H4 (cell line): ENCODE measurements at regions not wholly inside any gene's neighbourhood (a gene's known extent, or its start where the extent isn't known, plus 50 kb on each side); places are given as distances from the start of the nearest gene placed in this dataset.

Experiments
- DNase-seq: peaks from one replicate; pipeline ENCODE4 v3.0.0-alpha.2; 2015; ENCODE audit warnings: low spot score

- DNase-seq, result no peak
Measured at GRCh38 chr11:80077113-80077512, 636.3 kb upstream of the TENM4 start.

GRCh38 chr11:80074837-80075236 lies 634.0 kb upstream of the TENM4 start:
- no peak for DNase-seq

GRCh38 chr11:80066291-80066690 lies 625.5 kb upstream of the TENM4 start:
- no peak for DNase-seq

GRCh38 chr11:80065086-80065485 lies 624.3 kb upstream of the TENM4 start:
- DNase-seq, result no peak

GRCh38 chr11:80061056-80061455 lies 620.2 kb upstream of the TENM4 start:
- DNase-seq, result no peak

GRCh38 chr11:80054582-80055165 lies 613.8 kb upstream of the TENM4 start:
- DNase-seq, result no peak

GRCh38 chr11:80048513-80048912 lies 607.7 kb upstream of the TENM4 start:
- no peak for DNase-seq

- no peak for DNase-seq
Measured at GRCh38 chr11:80041136-80042000, 600.5 kb upstream of the TENM4 start.

GRCh38 chr11:80034801-80035200 lies 594.0 kb upstream of the TENM4 start:
- no peak for DNase-seq

- DNase-seq, result no peak
Measured at GRCh38 chr11:80031014-80031600, 590.3 kb upstream of the TENM4 start.

DNA sequence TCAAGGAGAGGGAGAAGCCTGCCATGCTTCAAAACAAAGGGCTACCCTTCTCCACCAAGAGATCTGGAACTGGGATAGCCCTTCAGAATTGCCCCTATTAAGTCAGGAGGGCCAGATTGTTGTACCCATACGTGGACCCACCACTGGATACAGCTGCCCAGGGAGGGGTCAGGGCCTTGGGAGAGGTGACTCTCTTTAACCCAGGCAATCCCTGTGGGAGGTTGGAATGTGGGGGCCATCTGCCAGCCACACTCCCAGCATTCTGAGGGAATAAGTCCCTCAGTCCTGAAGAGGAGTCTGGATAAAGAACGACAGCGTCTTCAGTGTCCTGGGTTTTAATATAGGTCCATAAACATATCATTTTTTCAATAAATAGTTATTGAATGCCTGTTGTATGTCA lies 588.2 kb upstream of the TENM4 start:
- DNase-seq, result no peak

GRCh38 chr11:80024119-80024518 lies 583.3 kb upstream of the TENM4 start:
- DNase-seq, result no peak

DNA sequence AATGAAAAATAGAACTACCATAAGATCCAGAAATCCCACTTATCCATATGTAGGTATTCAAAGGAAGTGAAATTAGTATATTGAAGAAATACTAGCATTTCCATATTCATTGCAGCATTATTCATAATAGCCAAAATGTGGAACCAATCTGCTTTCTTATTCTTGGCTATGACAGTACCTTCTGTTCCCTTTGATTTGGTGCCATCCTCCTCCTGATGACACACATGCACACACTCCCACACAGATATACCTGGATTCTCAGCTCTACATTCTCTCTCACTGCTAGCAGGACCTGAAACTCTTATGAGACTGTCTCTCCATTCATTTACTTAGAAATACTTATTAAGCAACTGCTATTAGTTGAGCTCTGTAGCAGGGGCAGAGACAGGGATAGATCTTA lies 582.6 kb upstream of the TENM4 start:
- DNase-seq, result no peak

DNA sequence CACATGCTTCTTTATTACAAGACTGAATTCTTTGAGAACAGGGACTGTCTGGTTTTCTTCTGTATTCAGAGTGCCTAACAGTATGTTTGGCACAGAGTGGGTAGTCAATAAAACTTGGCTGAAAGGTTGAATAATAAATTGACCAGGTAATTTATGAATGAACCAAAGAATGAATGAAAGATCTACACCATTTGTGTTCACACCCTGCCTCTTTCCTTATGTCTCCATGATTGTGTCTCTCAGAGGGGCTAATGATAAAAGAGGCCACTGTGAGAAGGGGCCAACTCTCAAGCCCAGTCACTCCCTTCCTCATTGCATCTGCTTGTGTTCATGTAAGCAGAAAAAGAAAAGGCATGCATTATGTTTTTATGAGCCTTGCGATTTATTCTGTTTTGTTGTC lies 569.7 kb upstream of the TENM4 start:
- DNase-seq, result no peak

DNA sequence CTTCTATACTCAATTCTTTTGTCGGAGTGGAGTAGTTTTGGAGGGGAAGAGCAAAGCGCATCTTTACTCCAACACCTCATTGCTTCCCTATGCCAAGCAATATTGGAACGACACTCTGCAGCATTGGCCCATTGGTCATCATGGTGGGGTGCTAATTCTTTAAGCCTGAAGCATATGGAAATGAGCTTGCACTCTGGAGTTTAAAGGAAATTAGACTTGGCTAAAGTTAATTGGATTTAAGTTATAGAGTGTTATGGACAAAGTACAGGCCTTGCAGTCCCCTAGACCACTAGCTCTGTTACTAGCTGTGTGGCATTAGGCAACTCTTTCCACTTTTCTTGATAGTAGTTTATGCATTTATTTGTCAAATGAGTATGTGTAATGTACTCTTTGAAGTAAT lies 568.3 kb upstream of the TENM4 start:
- DNase-seq, result no peak

DNA sequence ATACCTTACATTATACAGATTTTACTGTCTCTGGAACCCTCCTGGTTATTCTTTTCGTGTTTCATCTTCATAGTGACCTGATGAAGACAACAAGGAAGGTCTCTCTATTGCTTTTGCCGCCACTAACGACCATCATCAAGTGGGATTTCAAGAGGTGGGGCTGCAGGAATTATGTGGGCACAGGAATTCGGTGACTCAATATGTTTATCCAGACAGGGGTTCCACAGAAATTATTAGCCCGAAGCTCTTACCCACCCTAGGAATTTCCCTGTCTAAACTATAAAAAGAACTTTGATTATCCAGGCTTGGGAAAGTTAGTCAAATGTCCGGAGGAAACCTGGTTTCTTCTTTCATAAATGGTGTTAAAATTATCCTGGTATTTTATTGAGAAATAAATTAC lies 566.8 kb upstream of the TENM4 start:
- DNase-seq, result no peak

DNA sequence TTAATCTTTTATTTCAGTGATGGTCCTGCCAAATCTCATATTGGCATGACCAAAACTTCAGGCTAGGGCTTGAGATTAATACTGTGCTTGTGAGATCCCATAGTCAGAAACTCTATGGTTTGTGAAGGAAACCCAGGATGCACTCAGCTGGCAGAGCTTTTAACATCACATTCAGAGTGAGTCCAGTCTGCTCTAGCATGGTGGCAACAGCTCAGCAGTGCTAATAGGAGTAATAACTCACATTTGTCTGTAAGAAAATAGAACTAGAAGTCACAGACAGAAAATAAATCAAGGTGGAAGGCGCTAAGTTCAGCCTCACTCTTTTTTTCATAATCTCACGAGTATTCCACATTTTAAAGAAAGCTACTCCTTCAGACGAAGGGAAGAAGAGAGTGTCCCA lies 549.3 kb upstream of the TENM4 start:
- no peak for DNase-seq

DNA sequence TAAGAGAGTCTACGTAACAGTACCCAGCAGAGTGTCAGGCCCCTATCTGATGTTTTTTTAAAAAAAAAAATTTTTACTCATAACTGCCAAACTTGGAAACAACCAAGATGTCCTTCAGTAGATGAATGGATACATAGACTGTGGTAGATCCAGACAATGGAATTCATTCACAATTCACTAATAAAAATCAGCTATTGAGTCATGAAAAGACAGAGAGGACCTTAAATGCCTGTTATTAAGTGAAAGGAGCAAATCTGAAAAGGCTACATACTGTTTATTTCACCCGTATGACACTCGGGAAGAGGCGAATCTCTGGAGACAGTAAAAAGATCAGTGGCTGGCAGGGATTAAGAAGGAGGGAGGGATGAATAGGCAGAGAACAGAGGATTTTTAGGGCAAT lies 541.4 kb upstream of the TENM4 start:
- DNase-seq, result no peak

GRCh38 chr11:79980916-79981315 lies 540.1 kb upstream of the TENM4 start:
- DNase-seq, result no peak

DNA sequence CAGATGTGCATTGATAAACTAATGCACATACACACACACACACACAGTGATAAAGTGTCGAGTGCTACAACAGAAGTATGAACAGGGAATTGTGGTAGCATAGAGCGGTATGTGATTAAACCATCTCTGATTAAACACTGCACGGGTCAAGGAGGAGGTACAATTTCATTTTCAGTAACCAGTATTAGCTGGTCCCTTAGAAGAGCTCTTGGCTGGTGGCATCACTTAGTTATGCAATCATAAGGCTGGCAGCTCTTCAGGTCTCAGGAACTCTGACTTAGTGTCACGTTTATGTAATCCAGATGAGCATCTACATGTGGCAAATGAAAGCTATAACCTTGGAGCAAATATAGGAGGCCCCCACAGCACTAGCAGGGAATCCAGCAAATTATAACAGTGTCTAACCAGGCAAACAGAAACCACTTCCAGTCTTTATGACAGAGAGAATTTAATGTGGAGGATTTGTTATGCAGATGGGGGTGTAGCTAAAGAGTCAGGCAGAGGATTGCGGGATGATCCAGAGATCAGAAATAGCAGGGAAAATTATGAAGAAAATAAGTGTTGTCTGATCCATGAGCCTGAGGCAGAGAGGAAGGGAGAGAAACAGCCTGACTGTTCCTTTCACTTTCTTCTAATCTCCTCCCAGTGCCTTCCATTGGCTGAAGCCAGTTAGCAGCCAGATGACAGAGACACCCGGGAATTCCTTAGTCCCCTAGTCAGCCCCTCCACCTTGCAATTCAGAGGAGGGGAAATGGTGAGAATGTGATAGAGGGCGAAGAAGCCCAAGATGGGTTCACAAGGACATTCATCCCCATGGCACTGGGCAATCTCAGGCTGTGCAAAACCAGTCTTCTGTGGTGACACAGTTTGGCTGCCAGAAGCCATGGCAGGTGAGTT lies 533.1 kb upstream of the TENM4 start:
- peak; percentile 2 for DNase-seq

- no peak for DNase-seq
Measured at GRCh38 chr11:79971255-79971654, 530.4 kb upstream of the TENM4 start.

GRCh38 chr11:79966592-79966991 lies 525.8 kb upstream of the TENM4 start:
- no peak for DNase-seq
